OCI-LY7 (cell line): ENCODE measurements at regions not wholly inside any gene's neighbourhood (a gene's known extent, or its start where the extent isn't known, plus 50 kb on each side); places are given as distances from the start of the nearest gene placed in this dataset.
"Not testable (repeated sequence)": the region's sequence is repeated elsewhere in the genome, so short reads cannot be mapped to it uniquely, and the experiment has no call there.

Source experiments
- BruUV-seq: library from RNA; stranded (reverse); fragments of 400-500 nt; replicated peaks from 2 replicates; lab custom pipeline; 2021; lab: Mats Ljungman, UMichigan
- CTCF ChIA-PET: fragments of 300-600 bp; sonication (Branson Sonifier 250); formaldehyde crosslinking; loops from one replicate; lab custom pipeline; 2022; ENCODE audit warnings: antibody characterized with exemption; ENCODE audit not compliant: unreplicated experiment; lab: Charles Lee
- POLR2A ChIA-PET: fragments of 300-600 bp; sonication (Branson Sonifier 250); formaldehyde crosslinking; loops from one replicate; lab custom pipeline; 2022; ENCODE audit warnings: antibody characterized with exemption; lab: Charles Lee
- DNase-seq: peaks from one replicate; pipeline ENCODE4 v3.0.0-alpha.2; 2015; ENCODE audit warnings: low spot score
- H2AFZ ChIP-seq: fragments of 200-600 bp; sonication (generic), shearing (Covaris generic); 2 replicates; pipeline ENCODE4 v1.6.1; 2014; ENCODE audit warnings: mild to moderate bottlenecking, antibody characterized with exemption, low read length, moderate library complexity
- H3K27ac ChIP-seq: fragments of 200-600 bp; sonication (generic); 2 replicates; pipeline ENCODE4 v1.5.1; 2014; ENCODE audit warnings: mixed run types, low read depth, mild to moderate bottlenecking, moderate library complexity, low read length, inconsistent platforms; ENCODE audit not compliant: poor library complexity, severe bottlenecking
- H3K36me3 ChIP-seq: fragments of 200-600 bp; sonication (generic); 2 replicates; pipeline ENCODE4 v1.6.1; 2014; ENCODE audit warnings: mild to moderate bottlenecking, antibody characterized with exemption, low read length, moderate library complexity, mixed read lengths; ENCODE audit not compliant: insufficient read depth
- H3K4me1 ChIP-seq: fragments of 200-600 bp; sonication (generic); 2 replicates; pipeline ENCODE4 v1.5.1; 2014; ENCODE audit warnings: mild to moderate bottlenecking, low read length; ENCODE audit not compliant: insufficient read depth, poor library complexity, severe bottlenecking
- H3K4me2 ChIP-seq: fragments of 200-600 bp; sonication (generic); 2 replicates; pipeline ENCODE4 v1.6.1; 2014; ENCODE audit warnings: mild to moderate bottlenecking, low read length
- H3K4me3 ChIP-seq: fragments of 200-600 bp; sonication (generic); 2 replicates; pipeline ENCODE4 v1.5.1; 2014; ENCODE audit warnings: mild to moderate bottlenecking, low read depth, low read length; ENCODE audit not compliant: poor library complexity, severe bottlenecking
- H3K79me2 ChIP-seq: fragments of 200-600 bp; sonication (generic); 2 replicates; pipeline ENCODE4 v1.6.1; 2016; ENCODE audit warnings: low read depth, mild to moderate bottlenecking, low read length, moderate library complexity, mixed read lengths; ENCODE audit not compliant: insufficient read depth
- H3K9me2 ChIP-seq: fragments of 200-600 bp; sonication (generic); 2 replicates; pipeline ENCODE4 v1.6.1; 2016; ENCODE audit warnings: mild to moderate bottlenecking, low read length, mixed read lengths; ENCODE audit not compliant: insufficient read depth
- H3K9me3 ChIP-seq: fragments of 200-600 bp; sonication (generic); 2 replicates; pipeline ENCODE4 v1.6.1; 2014; ENCODE audit warnings: mild to moderate bottlenecking, mixed run types, low read length, mixed read lengths
- H4K20me1 ChIP-seq: fragments of 200-600 bp; sonication (generic); 2 replicates; pipeline ENCODE4 v1.6.1; 2014; ENCODE audit warnings: mild to moderate bottlenecking, antibody characterized with exemption, low read length, moderate library complexity, mixed read lengths; ENCODE audit not compliant: insufficient read depth
- CTCF ChIP-seq: fragments of 200-600 bp; sonication (generic); conservative IDR thresholded peaks from 2 replicates; pipeline ENCODE4 v1.5.1; 2014; ENCODE audit warnings: mild to moderate bottlenecking, antibody characterized with exemption, low read length, moderate library complexity, mixed read lengths
- EZH2phosphoT487 ChIP-seq: fragments of 200-600 bp; sonication (generic); IDR thresholded peaks from 2 replicates; pipeline ENCODE4 v1.6.1; 2018; ENCODE audit warnings: low read depth, borderline replicate concordance, mild to moderate bottlenecking, mixed run types, antibody characterized with exemption, low read length, moderate library complexity, mixed read lengths
- intact Hi-C: fragments of 100-400 bp; cut with micrococcal nuclease; formaldehyde crosslinking; loops from one replicate; pipeline ENCODE4 v1.10.0; 2022; ENCODE audit not compliant: unreplicated experiment

GRCh38 chr14:106010783-106011182 is 484.4 kb downstream of the TMEM121 start:
- intact Hi-C loops = no loop called here
- H3K79me2 ChIP-seq = no peaks in the 10 kb centered on the region
- no peak for DNase-seq
- H3K36me3 ChIP-seq = no peaks in the 10 kb centered on the region
- no peak for TF ChIP-seq CTCF
- no peak for TF ChIP-seq EZH2phosphoT487
- POLR2A ChIA-PET = no interaction called here
- no peaks in the 10 kb centered on the region for H3K4me1 ChIP-seq
- H3K4me3 ChIP-seq = no peak overlapping the region
- H3K9me2 ChIP-seq = no peaks in the 10 kb centered on the region
- no peaks in the 10 kb centered on the region for H4K20me1 ChIP-seq
- H2AFZ ChIP-seq = no peak overlapping the region
- H3K27ac ChIP-seq = no peak overlapping the region
- H3K9me3 ChIP-seq = no peaks in the 10 kb centered on the region
- BruUV-seq = no TSS peak
- CTCF ChIA-PET = no interaction called here
- no peak overlapping the region for H3K4me2 ChIP-seq

DNA sequence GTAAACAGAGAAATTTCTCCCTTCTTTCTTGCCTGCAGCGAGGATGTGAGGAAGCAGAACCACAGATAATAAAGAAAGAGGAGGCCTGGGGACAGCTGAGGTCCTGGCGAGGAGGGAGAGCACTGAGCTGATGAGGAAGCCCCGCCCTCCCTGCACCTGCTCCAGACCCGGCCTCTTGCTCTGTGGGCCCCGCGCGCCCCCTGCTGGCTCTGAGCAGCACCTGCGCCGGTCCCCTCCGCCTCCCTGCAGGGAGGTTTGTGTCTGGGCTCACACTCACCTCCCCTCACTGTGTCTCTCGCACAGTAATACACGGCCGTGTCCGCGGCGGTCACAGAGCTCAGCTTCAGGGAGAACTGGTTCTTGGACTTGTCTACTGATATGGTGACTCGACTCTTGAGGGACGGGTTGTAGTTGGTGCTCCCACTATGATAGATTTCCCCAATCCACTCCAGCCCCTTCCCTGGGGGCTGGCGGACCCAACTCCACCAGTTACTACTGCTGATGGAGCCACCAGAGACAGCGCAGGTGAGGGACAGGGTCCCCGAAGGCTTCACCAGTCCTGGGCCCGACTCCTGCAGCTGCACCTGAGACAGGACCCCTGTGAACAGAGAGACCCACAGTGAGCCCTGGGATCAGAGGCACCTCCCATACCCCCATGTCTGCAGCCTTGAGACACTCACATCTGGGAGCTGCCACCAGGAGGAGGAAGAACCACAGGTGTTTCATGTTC is 485.4 kb downstream of the TMEM121 start:
- POLR2A ChIA-PET, CTCF ChIA-PET, H3K4me2 ChIP-seq, H3K4me1 ChIP-seq, H3K79me2 ChIP-seq, H3K27ac ChIP-seq, H3K4me3 ChIP-seq, H3K9me2 ChIP-seq, H2AFZ ChIP-seq, H3K36me3 ChIP-seq, BruUV-seq, H4K20me1 ChIP-seq, H3K9me3 ChIP-seq, intact Hi-C loops: not testable (repeated sequence)
- DNase-seq = peak; percentile 45

DNA sequence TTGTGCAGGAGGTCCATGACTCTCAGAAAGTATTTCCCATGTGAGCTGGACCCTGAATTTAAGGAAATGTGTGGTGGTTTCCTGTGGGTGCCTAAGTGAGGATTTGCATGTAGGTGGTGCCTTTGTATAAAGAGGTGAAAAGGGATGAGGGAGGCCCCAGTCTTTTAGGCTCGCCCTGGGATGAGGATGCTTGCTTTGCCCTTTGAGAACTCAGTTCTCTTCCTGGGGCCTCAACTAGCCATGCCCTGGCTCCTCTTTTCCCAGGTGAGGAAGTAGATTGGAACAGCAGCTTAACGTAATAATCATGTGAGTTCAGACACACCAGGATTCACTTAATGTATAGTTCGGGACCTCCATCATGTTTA is 486.0 kb downstream of the TMEM121 start:
- H3K79me2 ChIP-seq, H3K4me2 ChIP-seq, H3K36me3 ChIP-seq, CTCF ChIA-PET, H3K4me3 ChIP-seq, BruUV-seq, POLR2A ChIA-PET, H4K20me1 ChIP-seq, H3K27ac ChIP-seq, H2AFZ ChIP-seq, intact Hi-C loops, H3K9me3 ChIP-seq, H3K4me1 ChIP-seq, H3K9me2 ChIP-seq, DNase-seq: not testable (repeated sequence)
